HG03159 (cell line): ENCODE measurements at regions not wholly inside any gene's neighbourhood (a gene's known extent, or its start where the extent isn't known, plus 50 kb on each side); places are given as distances from the start of the nearest gene placed in this dataset.

Source experiments
- ATAC-seq: cut with Tn5 transposase; IDR thresholded peaks from one replicate; pipeline ENCODE4 v1.9.1; 2021; ENCODE audit warnings: mild to moderate bottlenecking, moderate library complexity; ENCODE audit not compliant: unreplicated experiment

DNA sequence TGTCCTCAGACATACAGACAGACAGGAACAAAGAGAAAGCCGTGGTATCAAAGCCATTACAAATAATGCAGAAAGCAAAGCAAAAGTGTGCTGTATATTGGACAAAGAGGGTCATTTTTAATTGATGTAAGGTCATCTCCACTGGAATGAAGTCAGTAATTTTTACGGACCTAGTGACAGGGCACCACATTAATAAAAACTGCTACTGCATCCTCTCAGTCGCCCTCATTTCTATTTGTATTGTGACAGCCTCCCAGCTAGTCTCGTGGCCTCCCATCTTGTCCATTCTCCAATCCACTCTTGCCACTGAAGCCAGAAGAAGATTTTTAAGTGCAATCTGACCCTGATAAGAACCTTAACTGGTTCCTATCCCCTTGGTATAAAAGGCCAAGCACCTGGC, 132.4 kb downstream of the NUAK1 start:
- no peak for ATAC-seq

DNA sequence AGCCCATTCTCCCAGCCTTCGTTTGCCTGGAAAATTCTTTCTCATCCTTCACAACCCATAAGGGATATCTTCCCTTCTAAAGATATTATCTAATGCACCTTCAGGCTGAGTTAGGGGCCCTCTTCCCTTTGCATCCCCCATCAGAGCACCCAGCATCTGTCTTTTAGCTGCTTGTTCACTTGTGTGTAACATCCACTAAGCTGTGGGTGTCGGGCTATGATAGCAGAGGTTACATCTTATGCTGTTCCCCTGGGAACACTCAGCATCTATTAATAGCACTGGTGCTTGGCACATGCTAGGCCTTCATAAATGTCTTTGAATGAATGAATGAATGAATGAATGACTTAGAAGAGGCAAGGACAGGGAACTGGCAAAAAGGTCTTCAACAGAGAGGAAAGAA, 131.8 kb downstream of the NUAK1 start:
- ATAC-seq: no peak

DNA sequence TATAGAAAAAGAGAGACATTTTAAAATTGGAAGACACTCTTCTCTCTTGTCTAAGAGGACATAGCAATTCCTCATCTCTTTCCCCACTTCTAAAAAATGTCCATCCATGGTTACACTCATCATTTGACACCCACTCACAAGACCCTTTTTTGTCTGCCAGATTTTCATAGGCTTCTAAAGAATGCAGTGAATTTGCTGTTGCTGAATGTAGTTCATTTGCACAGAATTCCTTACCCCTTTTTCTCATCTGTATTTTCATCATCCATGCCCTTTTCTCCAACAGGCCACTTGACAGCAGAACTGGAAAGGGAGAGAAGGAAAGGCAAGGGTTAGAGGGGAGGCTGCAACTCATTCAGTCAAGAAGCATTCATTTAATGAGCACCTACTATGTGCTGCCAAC, 128.0 kb downstream of the NUAK1 start:
- no peak for ATAC-seq
